Panc1 (cell line): ENCODE measurements at regions not wholly inside any gene's neighbourhood (a gene's known extent, or its start where the extent isn't known, plus 50 kb on each side); places are given as distances from the start of the nearest gene placed in this dataset.

Experiments
- POLR2AphosphoS5 ChIP-seq: IDR thresholded peaks from 2 replicates; pipeline ENCODE4 v1.6.1; 2012; ENCODE audit warnings: mild to moderate bottlenecking, low read depth, low read length, moderate library complexity
- TF ChIP-seq, protein P1 (sequence below): fragments of 450-650 bp; IDR thresholded peaks from 2 replicates; pipeline ENCODE4 v1.5.1; 2017; ENCODE audit warnings: mild to moderate bottlenecking

DNA sequence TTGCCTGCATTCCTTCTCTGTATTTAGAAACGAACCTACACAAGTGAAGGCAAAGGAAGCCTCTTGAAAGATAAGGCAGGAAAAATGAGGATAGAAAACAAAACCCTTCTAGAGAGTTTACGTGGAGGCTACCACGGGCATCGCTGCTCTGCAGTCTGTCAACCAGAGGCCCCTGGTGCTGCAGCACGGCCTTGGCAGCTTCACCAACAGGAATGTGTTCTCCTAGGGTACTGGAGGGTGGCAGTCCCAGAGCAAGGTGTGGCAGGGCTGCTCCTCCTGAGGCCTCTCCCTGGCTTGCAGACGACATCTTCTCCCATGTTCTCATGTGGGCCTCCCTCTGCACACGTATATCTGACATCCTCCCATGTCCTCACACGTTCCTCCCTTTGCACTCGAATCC lies 57.6 kb upstream of the SAMD11 start:
- TF ChIP-seq, protein P1, sequence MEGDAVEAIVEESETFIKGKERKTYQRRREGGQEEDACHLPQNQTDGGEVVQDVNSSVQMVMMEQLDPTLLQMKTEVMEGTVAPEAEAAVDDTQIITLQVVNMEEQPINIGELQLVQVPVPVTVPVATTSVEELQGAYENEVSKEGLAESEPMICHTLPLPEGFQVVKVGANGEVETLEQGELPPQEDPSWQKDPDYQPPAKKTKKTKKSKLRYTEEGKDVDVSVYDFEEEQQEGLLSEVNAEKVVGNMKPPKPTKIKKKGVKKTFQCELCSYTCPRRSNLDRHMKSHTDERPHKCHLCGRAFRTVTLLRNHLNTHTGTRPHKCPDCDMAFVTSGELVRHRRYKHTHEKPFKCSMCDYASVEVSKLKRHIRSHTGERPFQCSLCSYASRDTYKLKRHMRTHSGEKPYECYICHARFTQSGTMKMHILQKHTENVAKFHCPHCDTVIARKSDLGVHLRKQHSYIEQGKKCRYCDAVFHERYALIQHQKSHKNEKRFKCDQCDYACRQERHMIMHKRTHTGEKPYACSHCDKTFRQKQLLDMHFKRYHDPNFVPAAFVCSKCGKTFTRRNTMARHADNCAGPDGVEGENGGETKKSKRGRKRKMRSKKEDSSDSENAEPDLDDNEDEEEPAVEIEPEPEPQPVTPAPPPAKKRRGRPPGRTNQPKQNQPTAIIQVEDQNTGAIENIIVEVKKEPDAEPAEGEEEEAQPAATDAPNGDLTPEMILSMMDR = no peak
- no peak for TF ChIP-seq POLR2AphosphoS5
